GM18517 (cell line): ENCODE measurements at regions not wholly inside any gene's neighbourhood (a gene's known extent, or its start where the extent isn't known, plus 50 kb on each side); places are given as distances from the start of the nearest gene placed in this dataset.

Experiments
- ATAC-seq: cut with Tn5 transposase; IDR thresholded peaks from one replicate; pipeline ENCODE4 v1.9.1; 2021; ENCODE audit warnings: mild to moderate bottlenecking, moderate library complexity; ENCODE audit not compliant: unreplicated experiment

GRCh38 chrX:21126661-21127060 lies 247.6 kb upstream of the CNKSR2 start:
- no peak for ATAC-seq

- no peak for ATAC-seq
Observed at GRCh38 chrX:21131346-21131745, 242.9 kb upstream of the CNKSR2 start.

- ATAC-seq = no peak
Observed at GRCh38 chrX:21131786-21132185, 242.4 kb upstream of the CNKSR2 start.

- ATAC-seq = no peak
Observed at GRCh38 chrX:21132686-21133393, 241.4 kb upstream of the CNKSR2 start.

GRCh38 chrX:21150208-21150607 lies 224.0 kb upstream of the CNKSR2 start:
- no peak for ATAC-seq

GRCh38 chrX:21151051-21151450 lies 223.2 kb upstream of the CNKSR2 start:
- ATAC-seq = no peak

GRCh38 chrX:21153033-21153432 lies 221.2 kb upstream of the CNKSR2 start:
- no peak for ATAC-seq

GRCh38 chrX:21153503-21153902 lies 220.7 kb upstream of the CNKSR2 start:
- no peak for ATAC-seq

- no peak for ATAC-seq
Observed at GRCh38 chrX:21155916-21156315, 218.3 kb upstream of the CNKSR2 start.

GRCh38 chrX:21156632-21157031 lies 217.6 kb upstream of the CNKSR2 start:
- ATAC-seq = no peak

GRCh38 chrX:21158678-21159077 lies 215.5 kb upstream of the CNKSR2 start:
- ATAC-seq = no peak

- ATAC-seq = no peak
Observed at GRCh38 chrX:21166272-21166982, 207.8 kb upstream of the CNKSR2 start.

- ATAC-seq = no peak
Observed at GRCh38 chrX:21167011-21167410, 207.2 kb upstream of the CNKSR2 start.

GRCh38 chrX:21167494-21167893 lies 206.7 kb upstream of the CNKSR2 start:
- no peak for ATAC-seq

GRCh38 chrX:21168401-21169160 lies 205.6 kb upstream of the CNKSR2 start:
- ATAC-seq = no peak

- no peak for ATAC-seq
Observed at GRCh38 chrX:21171181-21171580, 203.0 kb upstream of the CNKSR2 start.

GRCh38 chrX:21174439-21174838 lies 199.8 kb upstream of the CNKSR2 start:
- ATAC-seq = no peak

- no peak for ATAC-seq
Observed at GRCh38 chrX:21176921-21177571, 197.2 kb upstream of the CNKSR2 start.

GRCh38 chrX:21181232-21181853 lies 192.9 kb upstream of the CNKSR2 start:
- ATAC-seq = no peak

GRCh38 chrX:21193196-21193595 lies 181.0 kb upstream of the CNKSR2 start:
- no peak for ATAC-seq

GRCh38 chrX:21194526-21194925 lies 179.7 kb upstream of the CNKSR2 start:
- no peak for ATAC-seq
